ENCODE measurements at regions not wholly inside any gene's neighbourhood (a gene's known extent, or its start where the extent isn't known, plus 50 kb on each side); places are given as distances from the start of the nearest gene placed in this dataset.

- no peaks in the 10 kb centered on the region for H3K4me1 ChIP-seq (ENCODE audit: control insufficient read depth, insufficient read depth, low read length)
- H3K27ac ChIP-seq (ENCODE audit: extremely low read depth, low read depth, low read length) = no peak overlapping the region
- ChIA-PET CTCF (no interaction called here), POLR2A (no interaction called here)
- H3K36me3 ChIP-seq (ENCODE audit: control insufficient read depth in 2 of 2, insufficient read depth in 1 of 2, low read length in 2 of 2) = no peaks in the 10 kb centered on the region
- H3K9me3 ChIP-seq (ENCODE audit: control insufficient read depth, insufficient read depth, low read depth, low read length) = no peaks in the 10 kb centered on the region
- no peak overlapping the region for H3K4me3 ChIP-seq (ENCODE audit: low read depth, low read length)
- TF ChIP-seq KLF10 (tag by site-specific recombination; IDR thresholded peaks at IDR 0.05) (no peak), SALL2 (tag by site-specific recombination; IDR thresholded peaks at IDR 0.05; ENCODE audit: borderline replicate concordance) (no peak), ZNF266 (tag by site-specific recombination; IDR thresholded peaks at IDR 0.05; ENCODE audit: low read depth) (no peak), IKZF3 (tag by site-specific recombination; IDR thresholded peaks at IDR 0.05) (no peak), ZNF16 (tag by site-specific recombination; IDR thresholded peaks at IDR 0.05; ENCODE audit: low read depth) (no peak), ZNF248 (tag by site-specific recombination; IDR thresholded peaks at IDR 0.05) (no peak), ZNF600 (tag by site-specific recombination; IDR thresholded peaks at IDR 0.05) (no peak), ZSCAN18 (tag by site-specific recombination; IDR thresholded peaks at IDR 0.05) (no peak), ZFP37 (tag by site-specific recombination; IDR thresholded peaks at IDR 0.05) (no peak), ZBTB20 (tag by site-specific recombination; IDR thresholded peaks at IDR 0.05) (no peak), ZNF501 (tag by site-specific recombination; IDR thresholded peaks at IDR 0.05) (no peak), ZNF707 (tag by site-specific recombination; IDR thresholded peaks at IDR 0.05) (no peak), CTCF (tag by site-specific recombination; IDR thresholded peaks at IDR 0.05) (no peak), BCL11A (tag by site-specific recombination; IDR thresholded peaks at IDR 0.05; ENCODE audit: low read depth) (no peak), ZNF26 (tag by site-specific recombination; IDR thresholded peaks at IDR 0.05) (no peak), INSM2 (tag by site-specific recombination; IDR thresholded peaks at IDR 0.05) (no peak), ZNF148 (tag by site-specific recombination; IDR thresholded peaks at IDR 0.05; ENCODE audit: borderline replicate concordance) (no peak), ZSCAN16 (tag by site-specific recombination; IDR thresholded peaks at IDR 0.05) (no peak), ZBTB7A (tag by site-specific recombination; IDR thresholded peaks at IDR 0.05; ENCODE audit: low read depth) (no peak)
Observed at GRCh38 chr7:10079572-10079971, 894.1 kb upstream of the PHF14 start.

Data from HEK293 (cell line).